Astrocyte (in vitro differentiated cells and primary cell): ENCODE measurements at regions not wholly inside any gene's neighbourhood (a gene's known extent, or its start where the extent isn't known, plus 50 kb on each side); places are given as distances from the start of the nearest gene placed in this dataset.

Experiments
- DNase-seq: peaks from one replicate; pipeline ENCODE4 v3.0.0-alpha.2; 2010; ENCODE audit warnings: low read depth
- FAIRE-seq: peaks from 2 replicates; lab custom pipeline; 2011; peaks lifted over from hg19 to GRCh38; lab: Jason Lieb, UNC
- H2AFZ ChIP-seq: 2 replicates; pipeline ENCODE4 v1.6.0; 2012; ENCODE audit warnings: low read depth, low read length, inconsistent platforms
- H3K27ac ChIP-seq: 2 replicates; pipeline ENCODE4 v1.5.1; 2011; ENCODE audit warnings: low read depth, low read length, inconsistent platforms
- H3K27me3 ChIP-seq: 2 replicates; pipeline ENCODE4 v1.6.0; 2011; ENCODE audit warnings: low read length, inconsistent platforms; ENCODE audit not compliant: insufficient read depth
- H3K36me3 ChIP-seq: 2 replicates; pipeline ENCODE4 v1.5.1; 2011; ENCODE audit warnings: low read length, inconsistent platforms; ENCODE audit not compliant: insufficient read depth
- H3K4me1 ChIP-seq: 2 replicates; pipeline ENCODE4 v1.5.1; 2011; ENCODE audit warnings: low read length, inconsistent platforms; ENCODE audit not compliant: insufficient read depth
- H3K4me2 ChIP-seq: 2 replicates; pipeline ENCODE4 v1.6.0; 2012; ENCODE audit warnings: low read length, inconsistent platforms
- H3K4me3 ChIP-seq: 2 replicates; pipeline ENCODE4 v1.5.1; 2011; ENCODE audit warnings: low read depth, mild to moderate bottlenecking, low read length, inconsistent platforms; ENCODE audit not compliant: insufficient read depth
- H3K79me2 ChIP-seq: 2 replicates; pipeline ENCODE4 v1.6.0; 2012; ENCODE audit warnings: mild to moderate bottlenecking, low read length, inconsistent platforms; ENCODE audit not compliant: insufficient read depth
- H3K9ac ChIP-seq: 2 replicates; pipeline ENCODE4 v1.6.0; 2012; ENCODE audit warnings: mild to moderate bottlenecking, low read length, inconsistent platforms
- H3K9me3 ChIP-seq: 2 replicates; pipeline ENCODE4 v1.5.1; 2012; ENCODE audit warnings: low read depth, mild to moderate bottlenecking, low read length, inconsistent platforms; ENCODE audit not compliant: insufficient read depth
- H4K20me1 ChIP-seq: 2 replicates; pipeline ENCODE4 v1.6.0; 2012; ENCODE audit warnings: low read length, inconsistent platforms; ENCODE audit not compliant: insufficient read depth
- H3K27ac Mint-ChIP-seq: one replicate; pipeline ENCODE4 v1.8.0; 2021; ENCODE audit warnings: mild to moderate bottlenecking, mixed read lengths; ENCODE audit not compliant: unreplicated experiment
- H3K27me3 Mint-ChIP-seq: one replicate; pipeline ENCODE4 v1.8.0; 2021; ENCODE audit warnings: low read depth, mixed read lengths; ENCODE audit not compliant: unreplicated experiment
- H3K36me3 Mint-ChIP-seq: one replicate; pipeline ENCODE4 v1.8.0; 2021; ENCODE audit warnings: low read depth, mixed read lengths; ENCODE audit not compliant: unreplicated experiment
- H3K4me1 Mint-ChIP-seq: one replicate; pipeline ENCODE4 v1.8.0; 2021; ENCODE audit warnings: low read depth, mixed read lengths; ENCODE audit not compliant: unreplicated experiment
- H3K4me3 Mint-ChIP-seq: one replicate; pipeline ENCODE4 v1.8.0; 2021; ENCODE audit warnings: mild to moderate bottlenecking, moderate library complexity, mixed read lengths; ENCODE audit not compliant: unreplicated experiment
- H3K9me3 Mint-ChIP-seq: one replicate; pipeline ENCODE4 v1.8.0; 2021; ENCODE audit warnings: mild to moderate bottlenecking, mixed read lengths; ENCODE audit not compliant: unreplicated experiment
- CTCF ChIP-seq: IDR thresholded peaks from 2 replicates; pipeline ENCODE4 v1.5.1; 2011; ENCODE audit warnings: low read depth, mild to moderate bottlenecking, inconsistent platforms, low read length, moderate library complexity; ENCODE audit not compliant: insufficient read depth
- EZH2 ChIP-seq: IDR thresholded peaks from 2 replicates; pipeline ENCODE4 v1.6.1; 2012; ENCODE audit warnings: mild to moderate bottlenecking, low read length, inconsistent platforms; ENCODE audit not compliant: insufficient read depth

GRCh38 chr2:189951791-189952535, 110.6 kb downstream of the MSTN start:
- H3K4me3 ChIP-seq: no peak overlapping the region
- no peak overlapping the region for H3K27ac ChIP-seq
- H3K9ac ChIP-seq: no peak overlapping the region
- Mint-ChIP-seq H3K4me1 (peaks cover 2% of the 10 kb centered on the region), H3K4me3 (no peak overlapping the region), H3K27me3 (no peaks in the 10 kb centered on the region), H3K27ac (no peak overlapping the region), H3K36me3 (no peaks in the 10 kb centered on the region), H3K9me3 (no peaks in the 10 kb centered on the region)
- no peaks in the 10 kb centered on the region for H3K9me3 ChIP-seq
- no peaks in the 10 kb centered on the region for H3K36me3 ChIP-seq
- H3K79me2 ChIP-seq: no peaks in the 10 kb centered on the region
- no peaks in the 10 kb centered on the region for H4K20me1 ChIP-seq
- no peak overlapping the region for H2AFZ ChIP-seq
- no peaks in the 10 kb centered on the region for H3K4me1 ChIP-seq
- H3K27me3 ChIP-seq: no peaks in the 10 kb centered on the region
- FAIRE-seq (no peak), DNase-seq (no peak)
- TF ChIP-seq CTCF: no peak
- TF ChIP-seq EZH2: no peak
- no peak overlapping the region for H3K4me2 ChIP-seq

GRCh38 chr2:189943009-189943408, 119.5 kb downstream of the MSTN start:
- Mint-ChIP-seq H3K36me3 (no peaks in the 10 kb centered on the region), H3K4me1 (no peaks in the 10 kb centered on the region), H3K27ac (no peak overlapping the region), H3K27me3 (no peaks in the 10 kb centered on the region), H3K4me3 (no peak overlapping the region), H3K9me3 (peaks cover 22% of the 10 kb centered on the region)
- H3K4me1 ChIP-seq: no peaks in the 10 kb centered on the region
- H2AFZ ChIP-seq: no peak overlapping the region
- FAIRE-seq (no peak), DNase-seq (no peak)
- H3K27me3 ChIP-seq: no peaks in the 10 kb centered on the region
- no peak overlapping the region for H3K27ac ChIP-seq
- peaks cover 12% of the 10 kb centered on the region for H3K9me3 ChIP-seq
- no peak overlapping the region for H3K4me2 ChIP-seq
- no peak overlapping the region for H3K4me3 ChIP-seq
- TF ChIP-seq CTCF (no peak), EZH2 (no peak)
- no peaks in the 10 kb centered on the region for H4K20me1 ChIP-seq
- H3K79me2 ChIP-seq: no peaks in the 10 kb centered on the region
- no peaks in the 10 kb centered on the region for H3K36me3 ChIP-seq
- H3K9ac ChIP-seq: no peak overlapping the region

GRCh38 chr2:189940913-189941312, 121.6 kb downstream of the MSTN start:
- FAIRE-seq (no peak), DNase-seq (no peak)
- Mint-ChIP-seq H3K4me3 (no peak overlapping the region), H3K27ac (no peak overlapping the region), H3K4me1 (no peaks in the 10 kb centered on the region), H3K9me3 (peaks cover 22% of the 10 kb centered on the region), H3K36me3 (peaks cover 2% of the 10 kb centered on the region), H3K27me3 (no peaks in the 10 kb centered on the region)
- Histone ChIP-seq H3K9me3 (peaks cover 12% of the 10 kb centered on the region), H3K4me1 (no peaks in the 10 kb centered on the region), H4K20me1 (no peaks in the 10 kb centered on the region), H3K27me3 (no peaks in the 10 kb centered on the region), H3K9ac (no peak overlapping the region), H3K79me2 (no peaks in the 10 kb centered on the region), H3K27ac (no peak overlapping the region), H3K4me2 (no peak overlapping the region), H2AFZ (no peak overlapping the region), H3K36me3 (no peaks in the 10 kb centered on the region), H3K4me3 (no peak overlapping the region)
- TF ChIP-seq EZH2: no peak
- TF ChIP-seq CTCF: no peak
